ENCODE measurements at regions not wholly inside any gene's neighbourhood (a gene's known extent, or its start where the extent isn't known, plus 50 kb on each side); places are given as distances from the start of the nearest gene placed in this dataset.
A peak's percentile ranks its signal among the peaks of the same experiment; 100 is the strongest.

GRCh38 chr1:212495766-212496494 is 63.2 kb downstream of the NENF start:
- H3K4me3 ChIP-seq (ENCODE audit: control insufficient read depth, low read depth, low read length), result no peak overlapping the region
- TF ChIP-seq CTCF (conservative IDR thresholded peaks at IDR 0.05; ENCODE audit: control insufficient read depth, insufficient read depth, low read depth, low read length), result no peak
- no peak for DNase-seq (ENCODE audit: low read depth)

- TF ChIP-seq CTCF (conservative IDR thresholded peaks at IDR 0.05; ENCODE audit: control insufficient read depth, insufficient read depth, low read depth, low read length), result no peak
- DNase-seq (ENCODE audit: low read depth), result no peak
These were observed 64.0 kb downstream of the NENF start for GRCh38 chr1:212496682-212497081.

GRCh38 chr1:212497553-212497952 is 64.8 kb downstream of the NENF start:
- no peak overlapping the region for H3K4me3 ChIP-seq (ENCODE audit: control insufficient read depth, low read depth, low read length)
- no peak for DNase-seq (ENCODE audit: low read depth)
- TF ChIP-seq CTCF (conservative IDR thresholded peaks at IDR 0.05; ENCODE audit: control insufficient read depth, insufficient read depth, low read depth, low read length), result no peak

More at GRCh38 chr1:212496682-212497081, 64.0 kb downstream of the NENF start:
- H3K4me3 ChIP-seq (ENCODE audit: control insufficient read depth, low read depth, low read length), result no peak overlapping the region

- peak; percentile 88 for DNase-seq (ENCODE audit: low read depth)
- TF ChIP-seq CTCF (conservative IDR thresholded peaks at IDR 0.05; ENCODE audit: control insufficient read depth, insufficient read depth, low read depth, low read length), result no peak
- H3K4me3 ChIP-seq (ENCODE audit: control insufficient read depth, low read depth, low read length), result no peak overlapping the region
These were observed 65.7 kb downstream of the NENF start for GRCh38 chr1:212498283-212499040.

- H3K4me3 ChIP-seq (ENCODE audit: control insufficient read depth, low read depth, low read length), result no peak overlapping the region
- DNase-seq (ENCODE audit: low read depth), result no peak
- TF ChIP-seq CTCF (conservative IDR thresholded peaks at IDR 0.05; ENCODE audit: control insufficient read depth, insufficient read depth, low read depth, low read length), result no peak
These were observed 67.6 kb downstream of the NENF start for GRCh38 chr1:212500351-212500750.

GRCh38 chr1:212500983-212501382 is 68.3 kb downstream of the NENF start:
- H3K4me3 ChIP-seq (ENCODE audit: control insufficient read depth, low read depth, low read length), result no peak overlapping the region
- DNase-seq (ENCODE audit: low read depth), result peak; percentile 51
- TF ChIP-seq CTCF (conservative IDR thresholded peaks at IDR 0.05; ENCODE audit: control insufficient read depth, insufficient read depth, low read depth, low read length), result no peak

All from fibroblast of mammary gland (primary cell).